ENCODE measurements at regions not wholly inside any gene's neighbourhood (a gene's known extent, or its start where the extent isn't known, plus 50 kb on each side); places are given as distances from the start of the nearest gene placed in this dataset.

GRCh38 chr11:112526699-112527416 is 266.2 kb upstream of the PLET1 start:
- TF ChIP-seq CTCF (IDR thresholded peaks at IDR 0.05), result no peak
- TF ChIP-seq, protein P1, sequence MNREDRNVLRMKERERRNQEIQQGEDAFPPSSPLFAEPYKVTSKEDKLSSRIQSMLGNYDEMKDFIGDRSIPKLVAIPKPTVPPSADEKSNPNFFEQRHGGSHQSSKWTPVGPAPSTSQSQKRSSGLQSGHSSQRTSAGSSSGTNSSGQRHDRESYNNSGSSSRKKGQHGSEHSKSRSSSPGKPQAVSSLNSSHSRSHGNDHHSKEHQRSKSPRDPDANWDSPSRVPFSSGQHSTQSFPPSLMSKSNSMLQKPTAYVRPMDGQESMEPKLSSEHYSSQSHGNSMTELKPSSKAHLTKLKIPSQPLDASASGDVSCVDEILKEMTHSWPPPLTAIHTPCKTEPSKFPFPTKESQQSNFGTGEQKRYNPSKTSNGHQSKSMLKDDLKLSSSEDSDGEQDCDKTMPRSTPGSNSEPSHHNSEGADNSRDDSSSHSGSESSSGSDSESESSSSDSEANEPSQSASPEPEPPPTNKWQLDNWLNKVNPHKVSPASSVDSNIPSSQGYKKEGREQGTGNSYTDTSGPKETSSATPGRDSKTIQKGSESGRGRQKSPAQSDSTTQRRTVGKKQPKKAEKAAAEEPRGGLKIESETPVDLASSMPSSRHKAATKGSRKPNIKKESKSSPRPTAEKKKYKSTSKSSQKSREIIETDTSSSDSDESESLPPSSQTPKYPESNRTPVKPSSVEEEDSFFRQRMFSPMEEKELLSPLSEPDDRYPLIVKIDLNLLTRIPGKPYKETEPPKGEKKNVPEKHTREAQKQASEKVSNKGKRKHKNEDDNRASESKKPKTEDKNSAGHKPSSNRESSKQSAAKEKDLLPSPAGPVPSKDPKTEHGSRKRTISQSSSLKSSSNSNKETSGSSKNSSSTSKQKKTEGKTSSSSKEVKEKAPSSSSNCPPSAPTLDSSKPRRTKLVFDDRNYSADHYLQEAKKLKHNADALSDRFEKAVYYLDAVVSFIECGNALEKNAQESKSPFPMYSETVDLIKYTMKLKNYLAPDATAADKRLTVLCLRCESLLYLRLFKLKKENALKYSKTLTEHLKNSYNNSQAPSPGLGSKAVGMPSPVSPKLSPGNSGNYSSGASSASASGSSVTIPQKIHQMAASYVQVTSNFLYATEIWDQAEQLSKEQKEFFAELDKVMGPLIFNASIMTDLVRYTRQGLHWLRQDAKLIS (CRISPR knock-in tag; IDR thresholded peaks at IDR 0.05; ENCODE audit: borderline replicate concordance), result no peak
- no peak for TF ChIP-seq IRF2 (CRISPR knock-in tag; IDR thresholded peaks at IDR 0.05; ENCODE audit: borderline replicate concordance, low read depth)
- no peak for TF ChIP-seq NR3C1 (CRISPR knock-in tag; conservative IDR thresholded peaks at IDR 0.05; ENCODE audit: low read depth)
- no peak for TF ChIP-seq SOX15 (CRISPR knock-in tag; IDR thresholded peaks at IDR 0.05)
- TF ChIP-seq ELF4 (CRISPR knock-in tag; IDR thresholded peaks at IDR 0.05; ENCODE audit: low read depth), result no peak
- no peak for TF ChIP-seq IRF1 (CRISPR knock-in tag; IDR thresholded peaks at IDR 0.05)
- TF ChIP-seq ZNF121 (CRISPR knock-in tag; IDR thresholded peaks at IDR 0.05), result no peak
- TF ChIP-seq, protein P2, sequence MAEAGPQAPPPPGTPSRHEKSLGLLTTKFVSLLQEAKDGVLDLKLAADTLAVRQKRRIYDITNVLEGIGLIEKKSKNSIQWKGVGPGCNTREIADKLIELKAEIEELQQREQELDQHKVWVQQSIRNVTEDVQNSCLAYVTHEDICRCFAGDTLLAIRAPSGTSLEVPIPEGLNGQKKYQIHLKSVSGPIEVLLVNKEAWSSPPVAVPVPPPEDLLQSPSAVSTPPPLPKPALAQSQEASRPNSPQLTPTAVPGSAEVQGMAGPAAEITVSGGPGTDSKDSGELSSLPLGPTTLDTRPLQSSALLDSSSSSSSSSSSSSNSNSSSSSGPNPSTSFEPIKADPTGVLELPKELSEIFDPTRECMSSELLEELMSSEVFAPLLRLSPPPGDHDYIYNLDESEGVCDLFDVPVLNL (CRISPR knock-in tag; IDR thresholded peaks at IDR 0.05; ENCODE audit: borderline replicate concordance, low read depth), result no peak
- TF ChIP-seq TCF7 (CRISPR knock-in tag; IDR thresholded peaks at IDR 0.05; ENCODE audit: low read depth), result no peak
- no peak for TF ChIP-seq ATF6 (CRISPR knock-in tag; IDR thresholded peaks at IDR 0.05)
- TF ChIP-seq E2F1 (CRISPR knock-in tag; IDR thresholded peaks at IDR 0.05), result no peak
- TF ChIP-seq, protein P3, sequence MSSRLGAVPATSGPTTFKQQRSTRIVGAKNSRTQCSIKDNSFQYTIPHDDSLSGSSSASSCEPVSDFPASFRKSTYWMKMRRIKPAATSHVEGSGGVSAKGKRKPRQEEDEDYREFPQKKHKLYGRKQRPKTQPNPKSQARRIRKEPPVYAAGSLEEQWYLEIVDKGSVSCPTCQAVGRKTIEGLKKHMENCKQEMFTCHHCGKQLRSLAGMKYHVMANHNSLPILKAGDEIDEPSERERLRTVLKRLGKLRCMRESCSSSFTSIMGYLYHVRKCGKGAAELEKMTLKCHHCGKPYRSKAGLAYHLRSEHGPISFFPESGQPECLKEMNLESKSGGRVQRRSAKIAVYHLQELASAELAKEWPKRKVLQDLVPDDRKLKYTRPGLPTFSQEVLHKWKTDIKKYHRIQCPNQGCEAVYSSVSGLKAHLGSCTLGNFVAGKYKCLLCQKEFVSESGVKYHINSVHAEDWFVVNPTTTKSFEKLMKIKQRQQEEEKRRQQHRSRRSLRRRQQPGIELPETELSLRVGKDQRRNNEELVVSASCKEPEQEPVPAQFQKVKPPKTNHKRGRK (CRISPR knock-in tag; IDR thresholded peaks at IDR 0.05; ENCODE audit: borderline replicate concordance), result no peak

All from WTC11 (cell line).